Endothelial cell of umbilical vein (primary cell): ENCODE measurements at regions not wholly inside any gene's neighbourhood (a gene's known extent, or its start where the extent isn't known, plus 50 kb on each side); places are given as distances from the start of the nearest gene placed in this dataset.

ENCODE experiments used
- BruUV-seq: library from RNA; stranded (reverse); fragments of 400-500 nt; replicated peaks from 2 replicates; lab custom pipeline; 2021; lab: Mats Ljungman, UMichigan
- CTCF ChIA-PET: fragments of 300-600, 350-600 bp; sonication (Branson Sonifier 250); formaldehyde crosslinking; loops from one replicate; lab custom pipeline; 2021; ENCODE audit warnings: antibody characterized with exemption, inconsistent platforms; lab: Charles Lee
- POLR2A ChIA-PET: fragments of 300-600, 350-600 bp; sonication (Branson Sonifier 250); formaldehyde crosslinking; loops from one replicate; lab custom pipeline; 2021; ENCODE audit warnings: antibody characterized with exemption, inconsistent platforms; lab: Charles Lee
- DNase-seq: peaks from one replicate; pipeline ENCODE4 v3.0.0-alpha.2; 2011; ENCODE audit warnings: low read depth, low spot score
- FAIRE-seq: peaks from 2 replicates; lab custom pipeline; 2011; peaks lifted over from hg19 to GRCh38; lab: Jason Lieb, UNC
- H2AFZ ChIP-seq: 2 replicates; pipeline ENCODE4 v1.6.0; 2012; ENCODE audit warnings: low read depth, low read length, control low read depth, inconsistent platforms
- H3K27ac ChIP-seq: 2 replicates; pipeline ENCODE4 v1.5.1; 2011; ENCODE audit warnings: low read depth, mild to moderate bottlenecking, control low read depth, low read length, moderate library complexity; ENCODE audit not compliant: insufficient read depth
- H3K27me3 ChIP-seq, 2 experiments: 2 replicates each; pipeline versions ENCODE4 v1.6.0 to v1.6.1; 2011; ENCODE audit warnings: low read length in 2 of 2, mixed read lengths in 1 of 2; ENCODE audit not compliant: control insufficient read depth in 2 of 2, insufficient read depth in 2 of 2
- H3K36me3 ChIP-seq, 2 experiments: 2 replicates in 1 of 2; 3 replicates in 1 of 2; pipeline ENCODE4 v1.5.1; 2011; ENCODE audit warnings: low read length in 2 of 2, mild to moderate bottlenecking in 1 of 2, moderate library complexity in 1 of 2; ENCODE audit not compliant: control insufficient read depth in 2 of 2, insufficient read depth in 2 of 2; ENCODE audit errors: extremely low read depth in 1 of 2
- H3K4me1 ChIP-seq: 3 replicates; pipeline ENCODE4 v1.5.1; 2011; ENCODE audit warnings: mild to moderate bottlenecking, low read length; ENCODE audit not compliant: control insufficient read depth, insufficient read depth; ENCODE audit errors: extremely low read depth
- H3K4me2 ChIP-seq: 2 replicates; pipeline ENCODE4 v1.6.1; 2011; ENCODE audit warnings: low read length, control low read depth, mixed read lengths; ENCODE audit not compliant: insufficient read depth
- H3K4me3 ChIP-seq, 3 experiments: fragments of 200-600 bp in 1 of 3; sonication (generic), shearing (Covaris generic) in 1 of 3; replicated peaks in 1 of 3; 2 replicates each; pipeline ENCODE4 v1.5.1; 2011 to 2016; ENCODE audit warnings: control low read depth in 3 of 3, low read length in 3 of 3, mild to moderate bottlenecking in 2 of 3, inconsistent platforms in 1 of 3, low read depth in 1 of 3, moderate library complexity in 1 of 3; ENCODE audit not compliant: insufficient read depth in 1 of 3
- H3K79me2 ChIP-seq: 2 replicates; pipeline ENCODE4 v1.6.0; 2012; ENCODE audit warnings: low read length, inconsistent platforms; ENCODE audit not compliant: control insufficient read depth, insufficient read depth
- H3K9ac ChIP-seq: replicated peaks from 2 replicates; pipeline ENCODE3; 2011; ENCODE audit warnings: low read length, control low read depth; ENCODE audit not compliant: insufficient read depth; ENCODE audit errors: extremely low read depth
- H3K9me1 ChIP-seq: replicated peaks from 3 replicates; pipeline ENCODE4 v1.6.0; 2011; ENCODE audit warnings: mild to moderate bottlenecking, low read length; ENCODE audit not compliant: control insufficient read depth, insufficient read depth; ENCODE audit errors: extremely low read depth
- H3K9me3 ChIP-seq: replicated peaks from 2 replicates; pipeline ENCODE4 v1.5.1; 2012; ENCODE audit warnings: low read length, inconsistent platforms; ENCODE audit not compliant: control insufficient read depth, insufficient read depth
- H4K20me1 ChIP-seq: replicated peaks from 2 replicates; pipeline ENCODE3; 2011; ENCODE audit warnings: mild to moderate bottlenecking, low read length; ENCODE audit not compliant: control insufficient read depth, insufficient read depth; ENCODE audit errors: extremely low read depth
- EZH2 ChIP-seq: IDR thresholded peaks from 2 replicates; pipeline ENCODE4 v1.6.1; 2012; ENCODE audit warnings: borderline replicate concordance, low read depth, mild to moderate bottlenecking, moderate library complexity, low read length, inconsistent platforms; ENCODE audit not compliant: severe bottlenecking
- FOS ChIP-seq: IDR thresholded peaks from 2 replicates; pipeline ENCODE4 v1.6.1; 2011; ENCODE audit warnings: mild to moderate bottlenecking, low read length, moderate library complexity, borderline replicate concordance; ENCODE audit not compliant: insufficient read depth
- GATA2 ChIP-seq: IDR thresholded peaks from 2 replicates; pipeline ENCODE4 v1.7.0; 2011; ENCODE audit warnings: low read depth, mild to moderate bottlenecking, moderate library complexity, mixed read lengths, low read length; ENCODE audit not compliant: insufficient read length, insufficient read depth
- JUN ChIP-seq: IDR thresholded peaks from 2 replicates; pipeline ENCODE4 v1.6.1; 2011; ENCODE audit warnings: borderline replicate concordance, low read depth; ENCODE audit not compliant: insufficient read length, insufficient read depth
- MYC ChIP-seq: IDR thresholded peaks from one replicate; pipeline ENCODE4 v1.6.1; 2011; ENCODE audit warnings: mild to moderate bottlenecking, low read depth, low read length
- POLR2A ChIP-seq: IDR thresholded peaks from 2 replicates; pipeline ENCODE4 v1.6.1; 2012; ENCODE audit warnings: low read depth, mild to moderate bottlenecking, control low read depth, low read length
- POLR2AphosphoS5 ChIP-seq: IDR thresholded peaks from 2 replicates; pipeline ENCODE4 v1.6.1; 2012; ENCODE audit warnings: low read depth, mild to moderate bottlenecking, control low read depth, low read length, moderate library complexity; ENCODE audit not compliant: insufficient read depth
- dilution Hi-C: fragments of 300-500 bp; cut with MboI; formaldehyde crosslinking; loops from one replicate; pipeline ENCODE4 v1.15.0; 2019; ENCODE audit warnings: low sequenced_read_pairs; ENCODE audit not compliant: extremely low pct_ligation_motif_present
- intact Hi-C: fragments of 100-400 bp; cut with micrococcal nuclease; formaldehyde crosslinking; loops from one replicate; pipeline ENCODE4 v1.10.0; 2022
- TF ChIP-seq, protein P1 (sequence below): IDR thresholded peaks from 2 replicates; pipeline ENCODE4 v1.6.1; 2011; ENCODE audit not compliant: insufficient read depth, insufficient read length
- TF ChIP-seq, protein P2 (sequence below), 2 donors: IDR thresholded peaks; 1 replicate in 1 of 2; 2 replicates in 1 of 2; pipeline ENCODE4 v1.5.1; 2011; ENCODE audit warnings: low read length in 2 of 2, mild to moderate bottlenecking in 2 of 2, moderate library complexity in 2 of 2, control low read depth in 1 of 2, inconsistent platforms in 1 of 2, low read depth in 1 of 2; ENCODE audit not compliant: insufficient read depth in 1 of 2; ENCODE audit errors: extremely low read depth in 1 of 2

- Histone ChIP-seq H3K9me3 (no peaks in the 10 kb centered on the region), H3K4me2 (no peak overlapping the region), H4K20me1 (no peaks in the 10 kb centered on the region), H3K4me1 (no peaks in the 10 kb centered on the region), H3K4me3 (no peak overlapping the region), H3K9me1 (no peaks in the 10 kb centered on the region), H3K27me3 (no peaks in the 10 kb centered on the region), H3K36me3 (no peaks in the 10 kb centered on the region), H3K79me2 (no peaks in the 10 kb centered on the region), H3K27ac (no peak overlapping the region), H3K9ac (no peak overlapping the region), H2AFZ (no peak overlapping the region)
- ChIA-PET POLR2A (no interaction called here), CTCF (no interaction called here)
- FAIRE-seq (no peak), DNase-seq (no peak)
- BruUV-seq, result no TSS peak
- intact Hi-C loops (no loop called here), dilution Hi-C loops (no loop called here)
- TF ChIP-seq POLR2A (no peak), GATA2 (no peak), EZH2 (no peak), POLR2AphosphoS5 (no peak), MYC (no peak), JUN (no peak)
- TF ChIP-seq, protein P1, sequence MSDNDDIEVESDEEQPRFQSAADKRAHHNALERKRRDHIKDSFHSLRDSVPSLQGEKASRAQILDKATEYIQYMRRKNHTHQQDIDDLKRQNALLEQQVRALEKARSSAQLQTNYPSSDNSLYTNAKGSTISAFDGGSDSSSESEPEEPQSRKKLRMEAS, result no peak
These were observed 369.2 kb upstream of the CNR1 start for GRCh38 chr6:88535306-88535705.

DNA sequence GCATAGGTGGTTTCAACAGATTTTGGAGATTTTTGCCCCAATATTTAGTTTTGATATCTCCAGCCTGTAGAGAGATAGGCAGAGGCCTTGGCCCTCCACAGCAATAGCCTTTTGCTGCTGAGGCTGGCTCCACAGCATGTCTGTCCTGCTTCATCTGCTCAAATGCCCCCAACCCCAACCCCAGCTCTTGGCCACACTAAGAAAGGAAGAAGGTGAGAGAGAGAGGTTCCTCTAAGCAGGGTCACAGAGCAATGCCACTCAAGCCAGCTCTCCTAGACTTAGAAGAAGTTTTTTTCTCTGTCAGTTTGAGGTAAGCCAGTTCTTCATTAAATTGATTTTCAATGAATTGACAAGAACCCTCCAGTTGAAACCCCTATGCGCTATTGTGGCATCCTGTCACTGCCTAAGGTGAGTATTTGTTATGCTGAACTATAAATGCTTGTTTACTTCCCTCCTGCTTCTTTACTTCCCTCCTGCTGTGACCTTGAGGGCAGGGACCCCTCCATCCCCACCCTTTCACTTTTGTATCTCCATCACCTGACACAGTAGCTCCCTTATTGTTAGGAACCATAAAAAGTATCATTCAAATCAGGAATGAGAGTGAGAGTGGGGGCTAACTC, 366.2 kb upstream of the CNR1 start:
- H3K27ac ChIP-seq, result no peak overlapping the region
- no TSS peak for BruUV-seq
- no peaks in the 10 kb centered on the region for H3K9me1 ChIP-seq
- FAIRE-seq (no peak), DNase-seq (no peak)
- no peaks in the 10 kb centered on the region for H3K9me3 ChIP-seq
- intact Hi-C loops (no loop called here), dilution Hi-C loops (no loop called here)
- H3K36me3 ChIP-seq, result no peaks in the 10 kb centered on the region
- no peak overlapping the region for H3K9ac ChIP-seq
- ChIA-PET CTCF (no interaction called here), POLR2A (no interaction called here)
- no peaks in the 10 kb centered on the region for H3K27me3 ChIP-seq
- H4K20me1 ChIP-seq, result no peaks in the 10 kb centered on the region
- no peaks in the 10 kb centered on the region for H3K79me2 ChIP-seq
- no peak overlapping the region for H3K4me2 ChIP-seq
- H3K4me1 ChIP-seq, result no peaks in the 10 kb centered on the region
- H2AFZ ChIP-seq, result no peak overlapping the region
- no peak for TF ChIP-seq MYC
- TF ChIP-seq, protein P1, result no peak
- TF ChIP-seq POLR2AphosphoS5, result no peak
- TF ChIP-seq EZH2, result no peak
- no peak for TF ChIP-seq POLR2A
- TF ChIP-seq, protein P2, sequence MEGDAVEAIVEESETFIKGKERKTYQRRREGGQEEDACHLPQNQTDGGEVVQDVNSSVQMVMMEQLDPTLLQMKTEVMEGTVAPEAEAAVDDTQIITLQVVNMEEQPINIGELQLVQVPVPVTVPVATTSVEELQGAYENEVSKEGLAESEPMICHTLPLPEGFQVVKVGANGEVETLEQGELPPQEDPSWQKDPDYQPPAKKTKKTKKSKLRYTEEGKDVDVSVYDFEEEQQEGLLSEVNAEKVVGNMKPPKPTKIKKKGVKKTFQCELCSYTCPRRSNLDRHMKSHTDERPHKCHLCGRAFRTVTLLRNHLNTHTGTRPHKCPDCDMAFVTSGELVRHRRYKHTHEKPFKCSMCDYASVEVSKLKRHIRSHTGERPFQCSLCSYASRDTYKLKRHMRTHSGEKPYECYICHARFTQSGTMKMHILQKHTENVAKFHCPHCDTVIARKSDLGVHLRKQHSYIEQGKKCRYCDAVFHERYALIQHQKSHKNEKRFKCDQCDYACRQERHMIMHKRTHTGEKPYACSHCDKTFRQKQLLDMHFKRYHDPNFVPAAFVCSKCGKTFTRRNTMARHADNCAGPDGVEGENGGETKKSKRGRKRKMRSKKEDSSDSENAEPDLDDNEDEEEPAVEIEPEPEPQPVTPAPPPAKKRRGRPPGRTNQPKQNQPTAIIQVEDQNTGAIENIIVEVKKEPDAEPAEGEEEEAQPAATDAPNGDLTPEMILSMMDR (IDR thresholded peaks at IDR 0.05; ENCODE audit: extremely low read depth in 1 of 2, insufficient read depth in 1 of 2, low read depth in 1 of 2, low read length in 2 of 2), result no peak
- TF ChIP-seq FOS, result no peak
- no peak for TF ChIP-seq GATA2
- no peak for TF ChIP-seq JUN
- H3K4me3 ChIP-seq, result no peak overlapping the region
